GM21423 (cell line): ENCODE measurements at regions not wholly inside any gene's neighbourhood (a gene's known extent, or its start where the extent isn't known, plus 50 kb on each side); places are given as distances from the start of the nearest gene placed in this dataset.
"Not testable (repeated sequence)": the region's sequence is repeated elsewhere in the genome, so short reads cannot be mapped to it uniquely, and the experiment has no call there.

Source experiments
- ATAC-seq: cut with Tn5 transposase; IDR thresholded peaks from one replicate; pipeline ENCODE4 v1.9.1; 2021; ENCODE audit warnings: mild to moderate bottlenecking, moderate library complexity; ENCODE audit not compliant: unreplicated experiment

DNA sequence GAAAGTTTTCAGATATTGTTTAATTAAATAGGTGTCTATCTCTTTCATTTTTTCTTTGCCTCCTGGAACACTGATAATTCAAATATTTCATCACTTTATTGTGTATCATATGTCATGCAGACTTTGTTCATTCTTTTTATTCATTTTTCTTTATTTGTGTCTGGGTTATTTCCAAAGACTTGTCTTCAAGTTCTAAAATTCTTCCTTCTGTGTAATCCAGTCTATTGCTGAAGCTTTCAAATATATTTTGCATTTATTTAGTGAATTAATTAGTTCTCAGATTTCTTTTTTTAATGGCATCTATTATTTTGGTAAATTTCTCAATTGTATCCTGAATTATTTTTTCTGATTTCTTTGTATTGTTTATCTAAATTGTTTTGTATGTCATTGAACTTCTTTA, 70.1 kb downstream of the ZNF330 start:
- no peak for ATAC-seq

DNA sequence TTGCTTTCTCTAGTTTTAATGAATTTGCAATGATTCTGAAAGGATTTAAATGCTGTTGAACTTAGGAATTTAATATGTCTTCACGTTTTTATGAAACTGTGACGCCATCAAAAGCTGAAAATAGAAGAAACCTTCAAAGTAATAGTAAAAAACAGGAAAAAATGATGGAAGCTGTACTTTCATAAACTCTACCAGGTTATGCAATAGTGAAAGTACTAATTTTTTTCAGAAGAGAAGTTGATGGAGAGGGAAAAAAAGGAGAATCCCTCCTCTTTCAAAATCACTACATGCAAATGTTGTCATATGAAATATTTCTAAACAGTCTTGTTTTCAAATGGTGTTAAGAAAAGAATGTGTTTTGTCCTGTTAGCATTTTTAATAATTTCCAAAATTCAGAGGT, 73.6 kb downstream of the ZNF330 start:
- ATAC-seq: no peak

DNA sequence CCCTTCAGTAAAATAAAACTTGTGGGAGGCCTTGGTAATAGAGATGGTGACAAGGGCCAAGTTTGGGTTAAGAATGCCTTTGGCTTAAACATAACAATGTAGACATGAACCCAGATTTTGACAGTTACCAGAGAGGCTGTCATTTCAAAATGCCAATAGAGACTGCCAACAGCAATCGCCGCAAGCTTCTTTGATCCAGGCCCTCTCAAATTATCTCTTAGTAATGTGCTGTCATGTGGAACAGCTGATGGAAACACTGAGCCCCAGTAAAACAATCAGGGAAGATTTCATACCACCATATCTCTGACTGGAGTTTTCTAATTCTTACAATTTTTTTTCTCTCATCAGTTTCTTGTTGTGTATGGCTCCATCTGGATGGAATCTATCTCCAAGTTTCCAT, 80.5 kb downstream of the ZNF330 start:
- ATAC-seq: no peak

DNA sequence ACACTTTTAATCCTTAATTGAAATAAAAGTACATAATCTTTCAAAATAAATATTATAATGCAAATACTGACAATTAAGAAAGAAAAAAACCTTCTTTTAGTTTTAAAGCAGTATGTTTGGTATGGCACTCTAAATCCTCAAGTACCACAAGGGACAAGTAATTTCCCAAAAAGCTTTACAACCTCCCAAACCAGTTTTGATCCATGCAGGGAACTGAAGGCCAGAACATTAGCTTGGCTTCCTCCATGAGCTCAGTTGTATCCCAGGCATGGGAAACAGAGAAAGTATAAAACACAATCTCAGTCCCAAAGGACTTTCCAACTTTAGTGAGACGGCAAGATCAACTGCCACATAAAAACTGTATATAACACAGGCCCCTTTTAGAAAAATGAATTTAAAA, 82.2 kb downstream of the ZNF330 start:
- ATAC-seq: no peak

DNA sequence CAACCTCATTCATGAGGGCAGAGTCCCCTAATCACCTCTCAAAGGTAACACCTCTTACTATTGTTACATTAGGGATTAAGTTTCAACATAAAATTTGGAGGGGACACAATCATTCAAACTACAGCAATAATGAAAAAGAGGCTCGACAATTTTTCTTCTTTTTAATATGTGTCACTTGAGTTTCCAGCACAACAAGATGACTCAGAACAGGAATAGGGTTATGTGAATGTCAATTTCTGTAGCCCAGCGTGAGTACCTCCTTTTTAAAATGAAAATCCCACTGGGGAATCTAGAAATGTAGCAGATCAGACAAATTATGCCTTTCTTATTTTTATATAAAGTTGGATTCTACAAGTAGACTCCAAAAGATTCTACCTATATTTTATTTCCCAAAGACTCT, 83.7 kb downstream of the ZNF330 start:
- no peak for ATAC-seq

DNA sequence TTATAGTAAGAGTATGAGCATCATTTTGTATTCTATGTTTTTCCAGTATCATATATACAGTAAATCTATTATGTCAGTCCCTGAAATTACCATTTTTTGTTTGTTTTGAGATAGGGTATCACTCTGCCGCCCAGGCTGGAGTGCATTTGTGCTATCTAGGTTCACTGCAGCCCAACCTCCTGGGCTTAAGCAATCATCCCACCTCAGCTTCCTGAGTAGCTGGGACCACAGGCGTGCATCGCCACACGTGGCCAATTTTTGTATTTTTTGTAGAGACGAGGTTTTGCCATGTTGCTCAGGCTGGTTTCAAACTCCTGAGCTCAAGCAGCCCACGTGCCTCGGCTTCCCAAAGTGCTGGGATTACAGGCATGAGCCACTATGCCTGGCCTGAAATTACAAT, 85.6 kb downstream of the ZNF330 start:
- ATAC-seq: no peak

DNA sequence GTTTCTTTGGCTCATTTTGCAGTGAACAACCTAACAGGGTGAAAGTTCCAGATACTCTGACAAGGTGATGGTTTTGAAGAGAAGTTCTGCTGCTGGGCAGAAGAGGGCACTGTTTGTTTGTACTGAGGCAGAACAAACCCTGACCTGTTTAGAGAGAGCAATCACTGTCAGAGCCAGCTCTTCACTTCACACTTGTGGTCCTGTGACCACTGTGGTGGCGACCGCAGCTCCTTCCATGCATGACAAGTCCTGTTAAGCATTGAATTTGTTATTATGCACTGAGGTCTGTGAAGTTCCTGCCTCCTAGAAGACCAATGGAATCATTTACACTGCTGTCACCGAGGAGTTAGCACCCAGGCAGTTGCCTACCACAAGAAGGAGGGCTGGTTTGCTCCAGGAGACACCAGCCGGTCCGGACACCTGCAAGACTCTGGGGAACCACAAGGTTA, 86.6 kb downstream of the ZNF330 start:
- ATAC-seq: peak; percentile 99

DNA sequence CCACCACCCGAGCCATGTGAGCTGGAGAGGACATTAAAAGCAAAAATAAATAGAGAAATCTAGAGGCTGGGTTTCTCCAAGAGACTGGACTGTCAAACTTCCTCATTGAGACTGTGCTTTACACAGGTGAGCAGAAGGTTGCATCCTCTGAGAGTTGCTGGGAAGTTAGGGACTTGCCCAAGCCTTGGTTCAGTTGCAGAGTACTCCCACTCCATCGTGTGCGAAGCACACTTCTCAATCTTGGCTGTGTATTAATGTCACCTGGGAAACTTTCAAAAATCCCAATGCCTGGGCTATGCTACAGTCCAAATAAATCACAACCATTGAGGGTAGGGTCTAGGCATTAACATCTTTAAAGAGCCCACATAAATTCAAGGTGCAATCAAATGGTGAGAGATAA, 89.2 kb downstream of the ZNF330 start:
- ATAC-seq: no peak

DNA sequence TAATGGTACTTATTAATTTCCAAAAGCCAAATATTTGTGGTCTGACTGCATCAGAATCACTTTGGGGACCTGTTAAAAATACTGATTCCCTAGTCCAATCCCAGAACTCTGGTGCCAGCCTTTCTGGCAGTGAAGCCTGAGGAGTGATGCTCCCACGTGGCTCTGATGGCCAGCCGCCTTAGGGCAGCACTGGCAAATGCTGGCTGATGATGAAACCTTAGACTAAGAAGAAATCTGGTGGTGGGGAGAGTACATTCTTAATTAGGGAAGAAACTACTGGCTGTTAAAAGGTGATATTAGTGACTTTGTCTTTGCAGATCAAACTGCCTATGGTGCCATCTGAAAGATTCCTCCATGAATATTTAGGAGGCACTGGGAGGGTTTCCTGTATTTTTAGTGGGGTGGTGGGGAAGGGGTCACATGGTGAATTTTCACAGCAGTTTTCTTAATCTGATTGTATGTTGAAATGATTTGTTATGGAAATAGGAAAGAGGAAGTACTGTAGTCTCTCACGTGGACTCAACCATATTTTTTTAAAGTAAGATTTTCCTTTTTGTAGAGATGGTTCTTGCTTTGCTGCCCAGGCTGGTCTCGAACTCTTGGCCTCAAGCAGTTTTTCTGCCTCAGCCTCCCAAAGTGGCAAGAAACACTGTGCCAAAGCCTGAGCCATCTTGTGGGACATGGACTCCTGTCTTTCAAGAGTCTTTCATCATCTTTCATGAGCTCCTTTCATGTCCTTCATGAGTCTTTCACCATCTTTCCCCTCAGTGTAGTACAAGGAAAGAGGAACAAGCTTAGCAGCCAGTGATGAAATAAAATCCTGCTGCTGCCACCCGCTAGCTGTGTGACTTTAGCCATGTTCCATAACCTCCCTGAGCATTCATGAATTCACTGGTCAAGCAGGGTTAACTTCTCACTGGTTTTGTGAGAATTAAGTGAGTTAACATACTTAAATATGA, 90.8 kb downstream of the ZNF330 start:
- no peak for ATAC-seq

DNA sequence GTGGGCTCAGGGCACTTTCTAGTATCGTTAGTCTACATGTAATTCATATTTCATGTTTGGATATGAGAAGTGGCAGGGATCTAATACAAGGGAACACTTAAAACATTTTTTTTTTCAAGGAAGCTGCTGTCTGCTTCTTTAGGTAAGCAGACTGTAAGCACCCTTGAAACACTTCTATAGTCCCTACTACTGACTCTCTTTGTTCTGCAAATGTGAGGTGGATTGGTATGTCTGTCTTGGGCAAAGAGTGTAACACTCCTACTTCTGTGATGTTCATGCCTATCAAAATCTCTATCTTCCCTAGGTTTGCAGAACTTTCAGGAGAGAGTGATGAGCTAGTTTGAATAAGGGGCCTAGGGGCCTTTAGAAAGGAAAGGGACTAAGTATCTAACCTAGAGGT, 93.9 kb downstream of the ZNF330 start:
- no peak for ATAC-seq

DNA sequence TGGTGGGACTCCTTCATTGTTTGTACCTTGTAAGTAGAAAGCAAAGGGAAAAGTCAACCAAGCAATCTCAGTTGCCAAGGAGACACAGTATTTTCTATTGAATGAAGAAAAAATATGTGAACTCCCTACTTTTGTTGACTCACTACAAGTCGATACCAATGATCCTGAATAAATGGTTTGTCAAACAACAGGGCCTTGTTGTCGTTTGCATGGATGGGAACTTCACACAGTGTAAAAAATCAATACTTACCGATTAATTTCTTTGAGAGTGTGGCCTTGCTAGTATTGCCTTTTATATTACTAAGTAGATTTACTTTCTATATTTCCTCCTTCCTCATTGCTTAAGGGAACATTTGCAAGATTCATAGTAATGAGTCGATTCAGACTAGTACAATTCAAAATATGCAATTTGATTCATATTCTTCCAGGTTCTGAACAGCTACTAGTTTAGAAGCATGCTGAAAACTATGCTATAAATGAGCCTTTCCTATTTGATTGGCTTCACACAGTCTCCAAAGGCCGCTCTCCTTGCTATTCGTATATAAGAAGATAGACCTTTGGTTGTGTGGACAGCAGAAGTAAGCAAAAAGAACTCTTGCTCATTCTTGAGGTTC, 108.0 kb downstream of the ZNF330 start:
- ATAC-seq: no peak

DNA sequence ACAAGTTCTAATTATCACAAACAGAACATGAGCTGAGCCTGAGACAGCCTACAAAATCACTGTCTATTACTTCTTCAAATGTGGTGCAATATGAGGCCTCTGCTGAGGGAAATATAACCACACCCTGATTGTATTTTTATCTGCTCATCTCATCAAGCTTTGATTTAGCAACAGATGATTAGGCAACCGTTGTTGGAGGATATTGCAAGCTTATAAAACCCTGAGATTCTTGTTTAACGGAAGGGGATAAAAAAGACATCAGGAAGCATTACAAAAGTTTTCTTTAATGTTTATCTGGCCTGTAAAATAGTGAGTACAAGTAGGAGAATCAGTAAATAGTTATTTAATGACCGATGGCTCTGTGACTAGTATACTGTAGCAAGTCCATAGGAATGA, 108.5 kb downstream of the ZNF330 start:
- no peak for ATAC-seq

DNA sequence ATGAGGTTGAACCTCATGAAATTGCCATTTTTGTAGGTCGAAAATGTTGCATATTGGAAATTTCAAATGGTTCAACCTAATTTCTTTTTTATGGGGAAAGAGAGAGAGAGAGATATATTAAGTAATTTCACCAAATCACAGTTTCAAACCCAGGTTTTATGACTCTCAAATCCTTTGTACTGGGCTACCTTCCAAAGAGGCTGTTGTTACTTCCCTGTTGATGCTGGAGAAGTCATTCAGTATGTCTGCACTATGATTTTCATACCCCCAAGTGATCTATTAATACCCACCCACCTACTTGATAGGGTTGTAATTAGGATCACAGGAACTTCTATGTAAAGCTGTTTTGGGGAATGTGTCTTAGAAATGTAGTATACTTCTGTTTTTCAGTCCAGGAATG, 109.9 kb downstream of the ZNF330 start:
- ATAC-seq: no peak

DNA sequence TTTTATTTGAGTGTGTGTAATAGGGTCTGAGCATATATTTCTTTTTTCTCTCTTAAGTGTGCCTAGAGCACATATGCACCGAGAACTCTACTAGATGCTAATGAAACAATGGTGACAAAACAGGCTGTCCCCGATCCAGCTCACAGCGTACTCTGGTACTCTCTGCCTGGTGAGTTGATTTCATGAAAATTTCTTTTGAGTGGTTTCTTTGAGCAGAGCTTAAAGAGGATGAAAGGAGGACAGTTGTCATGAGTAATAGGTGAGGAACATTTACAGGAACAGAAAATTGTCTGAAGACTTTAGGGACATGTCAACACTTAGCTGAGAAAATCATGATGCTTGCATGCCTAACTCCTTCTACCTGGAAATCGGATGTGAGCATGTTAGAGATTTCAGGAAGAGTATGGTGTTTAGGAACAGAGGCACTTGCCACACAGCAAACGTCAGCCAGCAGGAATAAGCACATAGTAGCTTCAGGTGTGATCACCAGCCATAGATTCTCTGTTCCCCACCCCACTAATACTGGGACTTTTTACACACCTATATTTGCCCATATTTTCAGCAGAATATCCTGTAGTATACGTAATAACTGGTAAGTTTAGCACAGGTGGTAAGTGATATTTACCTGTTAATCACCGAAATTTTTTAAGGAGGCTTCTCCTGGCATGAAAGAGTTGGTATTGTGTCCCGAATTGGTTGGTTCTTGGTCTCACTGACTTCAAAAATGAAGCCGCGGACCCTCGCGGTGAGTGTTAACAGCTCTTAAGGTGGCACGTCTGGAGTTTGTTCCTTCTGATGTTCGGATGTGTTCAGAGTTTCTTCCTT, 111.1 kb downstream of the ZNF330 start:
- ATAC-seq: no peak

DNA sequence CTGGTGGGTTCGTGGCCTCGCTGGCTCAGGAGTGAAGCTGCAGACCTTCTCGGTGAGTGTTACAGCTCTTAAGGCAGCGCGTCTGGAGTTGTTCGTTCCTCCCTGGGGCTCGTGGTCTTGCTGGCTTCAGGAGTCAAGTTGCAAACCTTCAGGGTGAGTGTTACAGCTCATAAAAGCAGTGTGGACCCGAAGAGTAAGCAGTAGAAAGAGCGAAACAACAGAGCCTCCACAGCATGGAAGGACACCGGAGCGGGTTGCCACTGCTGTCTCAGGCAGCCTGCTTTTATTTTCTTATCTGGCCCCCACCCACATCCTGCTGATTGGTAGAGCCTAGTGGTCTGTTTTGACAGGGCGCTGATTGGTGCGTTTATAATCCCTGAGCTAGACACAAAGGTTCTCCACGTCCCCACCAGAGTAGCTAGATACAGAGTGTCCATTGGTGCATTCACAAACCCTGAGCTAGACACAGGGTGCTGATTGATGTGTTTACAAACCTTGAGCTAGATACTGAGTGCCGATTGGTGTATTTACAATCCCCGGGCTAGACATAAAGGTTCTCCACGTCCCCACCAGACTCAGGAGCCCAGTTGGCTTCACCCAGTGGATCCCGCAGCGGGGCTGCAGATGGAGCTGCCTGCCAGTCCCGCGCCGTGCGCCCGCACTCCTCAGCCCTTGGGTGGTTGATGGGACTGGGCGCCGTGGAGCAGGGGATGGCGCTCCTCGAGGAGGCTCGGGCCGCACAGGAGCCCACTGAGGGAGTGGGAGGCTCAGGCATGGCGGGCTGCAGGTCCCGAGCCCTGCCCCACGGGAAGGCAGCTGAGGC, 111.9 kb downstream of the ZNF330 start:
- not testable (repeated sequence) for ATAC-seq

DNA sequence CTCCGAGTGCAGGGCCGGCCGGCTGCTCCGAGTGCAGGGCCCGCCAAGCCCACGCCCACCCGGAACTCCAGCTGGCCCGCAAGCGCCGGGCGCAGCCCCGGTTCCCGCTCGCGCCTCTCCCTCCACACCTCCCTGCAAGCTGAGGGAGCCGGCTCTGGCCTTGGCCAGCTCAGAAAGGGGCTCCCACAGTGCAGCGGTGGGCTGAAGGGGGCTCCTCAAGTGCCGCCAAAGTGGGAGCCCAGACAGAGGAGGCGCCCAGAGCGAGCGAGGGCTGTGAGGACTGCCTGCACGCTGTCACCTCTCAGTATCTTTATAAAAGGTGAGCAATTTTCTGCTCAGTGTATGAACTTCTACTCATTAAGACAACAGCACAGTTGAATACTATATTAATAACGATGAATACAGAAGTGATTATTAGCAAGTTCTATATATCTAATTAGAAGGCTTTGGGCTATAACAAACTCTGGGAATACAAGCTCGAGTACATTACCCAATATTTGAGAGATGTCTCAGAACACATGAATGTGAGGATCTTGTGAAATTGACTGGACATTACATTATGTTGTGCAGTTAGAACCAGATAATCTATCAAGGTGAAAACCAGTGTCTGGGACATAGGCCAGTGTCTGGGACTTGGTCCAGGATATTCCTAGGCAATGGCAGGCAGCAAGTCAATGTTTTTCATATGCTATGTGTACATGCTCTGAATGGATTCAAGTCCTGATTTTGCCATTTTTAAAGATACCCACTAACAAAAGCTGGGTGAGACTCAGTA, 112.9 kb downstream of the ZNF330 start:
- not testable (repeated sequence) for ATAC-seq

DNA sequence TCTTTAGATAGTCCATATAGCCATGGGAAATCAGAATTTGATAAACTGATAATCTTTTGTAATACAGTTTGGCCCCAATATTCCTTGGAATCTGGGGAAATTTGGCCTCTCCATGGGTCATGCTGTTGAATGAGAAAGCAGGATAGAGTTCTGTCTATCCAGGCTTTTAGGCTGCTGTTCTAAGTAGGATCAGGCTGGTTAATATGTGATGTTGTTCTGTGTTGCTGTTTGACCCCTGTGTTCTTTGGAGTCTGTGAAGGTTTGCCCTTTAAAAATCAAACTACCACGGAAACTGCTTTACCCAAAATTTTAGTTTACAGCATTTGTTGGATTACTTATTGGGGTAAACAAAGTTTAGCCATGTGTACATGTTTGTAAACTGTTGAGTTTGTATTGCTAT, 114.5 kb downstream of the ZNF330 start:
- ATAC-seq: no peak

DNA sequence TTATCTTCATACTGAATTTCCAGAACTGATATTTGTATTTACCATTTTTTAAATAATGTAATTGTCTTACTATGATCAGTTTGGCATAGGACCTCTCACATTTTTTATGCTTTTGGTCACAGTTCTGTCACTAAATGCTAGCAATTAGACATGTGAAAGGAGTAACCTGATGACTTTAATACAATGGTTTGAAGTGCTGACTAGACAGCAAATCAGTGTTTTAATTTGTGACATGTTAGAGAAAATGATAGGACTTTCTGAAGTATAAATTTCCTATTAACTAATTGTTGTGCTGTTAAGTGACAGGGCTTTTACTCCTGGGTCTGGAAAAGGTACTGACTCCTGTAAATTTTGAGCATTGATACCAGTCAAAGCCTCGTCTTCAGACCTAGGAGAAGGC, 117.5 kb downstream of the ZNF330 start:
- no peak for ATAC-seq

DNA sequence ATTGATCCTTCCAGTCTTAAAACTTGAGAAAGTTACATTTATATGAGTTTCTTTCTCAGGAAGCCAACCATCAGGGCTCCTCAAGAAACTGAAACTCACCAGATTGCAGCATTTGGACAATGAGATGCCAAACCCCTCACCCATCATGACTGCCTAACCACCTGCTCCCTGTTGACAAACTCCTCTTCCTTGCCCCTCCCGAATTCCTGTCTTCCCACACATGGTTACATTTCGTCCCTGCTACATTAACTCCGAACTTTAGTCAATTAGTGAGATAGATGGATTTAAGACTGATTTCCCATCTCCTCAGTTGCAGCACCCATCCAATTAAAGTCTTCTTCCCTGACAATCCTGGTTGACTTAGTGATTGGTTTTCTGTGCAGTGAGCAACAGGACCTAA, 118.7 kb downstream of the ZNF330 start:
- no peak for ATAC-seq

DNA sequence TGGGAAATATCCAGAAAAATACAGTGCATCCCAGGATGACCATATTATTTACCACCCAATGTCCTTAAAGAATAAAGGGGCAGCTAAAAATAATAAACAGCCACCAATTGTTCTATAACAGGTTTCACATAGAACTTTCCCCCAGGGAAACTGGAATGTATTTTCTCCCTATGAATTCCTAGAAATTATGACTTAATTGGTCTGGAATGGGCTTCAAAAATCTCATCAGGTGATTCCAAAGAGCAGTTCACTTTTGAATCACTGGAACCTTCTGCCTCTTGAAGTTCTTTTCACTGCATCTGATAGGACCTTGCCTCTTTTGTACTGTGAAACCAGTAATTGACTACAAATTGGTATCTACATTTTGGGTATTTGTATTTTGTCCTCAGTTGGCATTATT, 119.3 kb downstream of the ZNF330 start:
- no peak for ATAC-seq
